HCT116 (cell line): ENCODE measurements at regions not wholly inside any gene's neighbourhood (a gene's known extent, or its start where the extent isn't known, plus 50 kb on each side); places are given as distances from the start of the nearest gene placed in this dataset.

ENCODE experiments used
- ATAC-seq: fragments of 200-7000 bp; cut with Tn5 transposase; 2 replicates; pipeline ENCODE4 v1.9.1; 2020; ENCODE audit warnings: mild to moderate bottlenecking, moderate library complexity
- BruUV-seq: library from RNA; stranded (reverse); fragments of 400-500 nt; replicated peaks from 2 replicates; lab custom pipeline; 2021; lab: Mats Ljungman, UMichigan
- CTCF ChIA-PET: fragments of 300-600 bp; sonication (Branson Sonifier 250); formaldehyde crosslinking; loops from one replicate; lab custom pipeline; 2021; ENCODE audit warnings: antibody characterized with exemption; lab: Charles Lee
- POLR2A ChIA-PET: fragments of 300-600, 350-600 bp; sonication (Branson Sonifier 250); formaldehyde crosslinking; loops from one replicate; lab custom pipeline; 2021; ENCODE audit warnings: antibody characterized with exemption; lab: Charles Lee
- RAD21 ChIA-PET, 2 experiments: fragments of 300-600 bp; sonication (Branson Sonifier 250); formaldehyde crosslinking; loops; one replicate each; lab custom pipeline; 2023; ENCODE audit warnings: low total read pairs in 2 of 2; ENCODE audit not compliant: uncharacterized antibody in 2 of 2, unreplicated experiment in 2 of 2, low non-redundant PET in 1 of 2; lab: Charles Lee
- DNase-seq: peaks from one replicate; pipeline ENCODE4 v3.0.0-alpha.2; 2010; ENCODE audit warnings: low read depth, low spot score
- H2AFZ ChIP-seq: fragments of 200-600 bp; shearing (Covaris generic), sonication (generic); 2 replicates; pipeline ENCODE4 v1.6.1; 2017; ENCODE audit warnings: low read depth, mixed run types, mixed read lengths, antibody characterized with exemption, low read length; ENCODE audit not compliant: poor library complexity, severe bottlenecking
- H3K27ac ChIP-seq: 2 replicates; pipeline ENCODE4 v1.5.1; 2012; ENCODE audit warnings: low read depth, low read length
- H3K27me3 ChIP-seq: fragments of 200-600 bp; sonication (generic); 2 replicates; pipeline ENCODE4 v1.6.1; 2016; ENCODE audit warnings: mixed run types, low read length, mixed read lengths; ENCODE audit not compliant: insufficient read depth
- H3K36me3 ChIP-seq, 2 experiments: fragments of 200-500 bp in 1 of 2; fragments of 200-600 bp in 1 of 2; sonication (Bioruptor generic) in 1 of 2; sonication (generic) in 1 of 2; 2 replicates each; pipeline versions ENCODE4 v1.5.1 to v1.6.1; 2014 to 2016; ENCODE audit warnings: low read length in 2 of 2, inconsistent platforms in 1 of 2, mixed read lengths in 1 of 2, mixed run types in 1 of 2; ENCODE audit not compliant: insufficient read depth in 2 of 2, control insufficient read depth in 1 of 2
- H3K4me1 ChIP-seq, 2 experiments: fragments of 200-600 bp in 1 of 2; sonication (generic) in 1 of 2; 2 replicates each; pipeline versions ENCODE4 v1.5.1 to v1.6.1; 2012 to 2017; ENCODE audit warnings: low read length in 2 of 2, inconsistent platforms in 1 of 2, mild to moderate bottlenecking in 1 of 2, mixed read lengths in 1 of 2, mixed run types in 1 of 2, moderate library complexity in 1 of 2; ENCODE audit not compliant: insufficient read depth in 2 of 2, control insufficient read depth in 1 of 2
- H3K4me2 ChIP-seq: fragments of 200-600 bp; sonication (generic); 2 replicates; pipeline ENCODE4 v1.6.1; 2017; ENCODE audit warnings: mixed run types, low read length, mixed read lengths
- H3K4me3 ChIP-seq, 2 experiments: fragments of 200-600 bp in 1 of 2; sonication (generic) in 1 of 2; replicated peaks in 1 of 2; 2 replicates each; pipeline ENCODE4 v1.5.1; 2011 to 2016; ENCODE audit warnings: low read length in 2 of 2, control low read depth in 1 of 2, low read depth in 1 of 2, mild to moderate bottlenecking in 1 of 2, mixed read lengths in 1 of 2, mixed run types in 1 of 2
- H3K79me2 ChIP-seq: fragments of 200-600 bp; sonication (generic); 2 replicates; pipeline ENCODE4 v1.6.1; 2017; ENCODE audit warnings: mild to moderate bottlenecking, mixed run types, low read length, moderate library complexity, mixed read lengths; ENCODE audit not compliant: insufficient read depth
- H3K9ac ChIP-seq: fragments of 200-600 bp; sonication (generic); 2 replicates; pipeline ENCODE4 v1.6.1; 2016; ENCODE audit warnings: low read length, mixed read lengths
- H3K9me2 ChIP-seq: fragments of 200-600 bp; sonication (generic), shearing (Covaris generic); 2 replicates; pipeline ENCODE4 v1.6.1; 2017; ENCODE audit warnings: mixed run types, mild to moderate bottlenecking, moderate library complexity; ENCODE audit not compliant: insufficient read depth
- H3K9me3 ChIP-seq, 2 experiments: fragments of 200-500 bp in 1 of 2; fragments of 200-600 bp in 1 of 2; sonication (Bioruptor generic) in 1 of 2; sonication (generic) in 1 of 2; 2 replicates each; pipeline ENCODE4 v1.6.1; 2014 to 2017; ENCODE audit warnings: low read length in 2 of 2, mixed read lengths in 2 of 2, inconsistent platforms in 1 of 2, low read depth in 1 of 2, mild to moderate bottlenecking in 1 of 2, mixed run types in 1 of 2, moderate library complexity in 1 of 2; ENCODE audit not compliant: control insufficient read depth in 1 of 2, insufficient read depth in 1 of 2
- H4K20me1 ChIP-seq: fragments of 200-600 bp; sonication (generic), shearing (Covaris generic); 2 replicates; pipeline ENCODE4 v1.6.1; 2017; ENCODE audit warnings: mixed run types, mild to moderate bottlenecking, moderate library complexity; ENCODE audit not compliant: insufficient read depth
- CBX3 ChIP-seq: IDR thresholded peaks from 2 replicates; pipeline ENCODE4 v1.6.1; 2012; ENCODE audit warnings: low read depth
- EGR1 ChIP-seq: IDR thresholded peaks from 2 replicates; pipeline ENCODE4 v1.6.1; 2012; ENCODE audit warnings: low read depth
- ELF1 ChIP-seq: IDR thresholded peaks from 2 replicates; pipeline ENCODE4 v1.6.1; 2012; ENCODE audit warnings: low read depth, borderline replicate concordance
- EZH2 ChIP-seq: fragments of 200-600 bp; sonication (generic); IDR thresholded peaks from 2 replicates; pipeline ENCODE4 v1.6.1; 2017; ENCODE audit warnings: antibody characterized with exemption, mixed run types
- EZH2phosphoT487 ChIP-seq: fragments of 200-600 bp; IDR thresholded peaks from 2 replicates; pipeline ENCODE4 v1.6.1; 2018; ENCODE audit warnings: antibody characterized with exemption, borderline replicate concordance
- FOSL1 ChIP-seq: IDR thresholded peaks from 2 replicates; pipeline ENCODE4 v1.6.1; 2012; ENCODE audit warnings: low read depth
- JUND ChIP-seq: IDR thresholded peaks from 2 replicates; pipeline ENCODE4 v1.6.1; 2012
- POLR2A ChIP-seq: IDR thresholded peaks from 2 replicates; pipeline ENCODE4 v1.7.0; 2011; ENCODE audit warnings: borderline replicate concordance; ENCODE audit not compliant: insufficient read depth, insufficient read length; ENCODE audit errors: extremely low read depth
- POLR2AphosphoS5 ChIP-seq: IDR thresholded peaks from 2 replicates; pipeline ENCODE4 v1.6.1; 2011; ENCODE audit warnings: mild to moderate bottlenecking, low read depth, low read length, moderate library complexity
- SIN3A ChIP-seq: IDR thresholded peaks from 2 replicates; pipeline ENCODE4 v1.6.1; 2012; ENCODE audit warnings: low read depth
- SRF ChIP-seq: IDR thresholded peaks from 2 replicates; pipeline ENCODE4 v1.6.1; 2012; ENCODE audit warnings: low read depth
- TCF7L2 ChIP-seq: IDR thresholded peaks from 2 replicates; pipeline ENCODE4 v1.7.0; 2011; ENCODE audit warnings: borderline replicate concordance, inconsistent platforms; ENCODE audit not compliant: insufficient read depth, insufficient read length; ENCODE audit errors: extremely low read depth
- YY1 ChIP-seq: IDR thresholded peaks from 2 replicates; pipeline ENCODE4 v1.6.1; 2011; ENCODE audit warnings: low read length, low read depth, moderate library complexity, mild to moderate bottlenecking; ENCODE audit not compliant: insufficient replicate concordance; ENCODE audit errors: extremely low read depth
- ZFX ChIP-seq: fragments of 450-650 bp; IDR thresholded peaks from 2 replicates; pipeline ENCODE4 v1.6.1; 2017
- intact Hi-C: fragments of 100-400 bp; cut with micrococcal nuclease; formaldehyde crosslinking; loops from 2 replicates; pipeline ENCODE4 v1.10.0; 2022
- TF ChIP-seq, protein P1 (sequence below): IDR thresholded peaks from 2 replicates; pipeline ENCODE4 v1.6.1; 2012
- TF ChIP-seq, protein P2 (sequence below), 3 experiments: fragments of 200-600 bp in 1 of 3; sonication (generic) in 1 of 3; IDR thresholded peaks in 2 of 3; conservative IDR thresholded peaks in 1 of 3; 2 replicates each; pipeline ENCODE4 v1.5.1; 2012 to 2017; ENCODE audit warnings: low read depth in 2 of 3, low read length in 2 of 3, antibody characterized with exemption in 1 of 3, borderline replicate concordance in 1 of 3, control low read depth in 1 of 3, mild to moderate bottlenecking in 1 of 3, mixed read lengths in 1 of 3, mixed run types in 1 of 3, moderate library complexity in 1 of 3; ENCODE audit not compliant: insufficient read depth in 1 of 3
- TF ChIP-seq, protein P3 (sequence below): IDR thresholded peaks from 2 replicates; pipeline ENCODE4 v1.6.1; 2012

DNA sequence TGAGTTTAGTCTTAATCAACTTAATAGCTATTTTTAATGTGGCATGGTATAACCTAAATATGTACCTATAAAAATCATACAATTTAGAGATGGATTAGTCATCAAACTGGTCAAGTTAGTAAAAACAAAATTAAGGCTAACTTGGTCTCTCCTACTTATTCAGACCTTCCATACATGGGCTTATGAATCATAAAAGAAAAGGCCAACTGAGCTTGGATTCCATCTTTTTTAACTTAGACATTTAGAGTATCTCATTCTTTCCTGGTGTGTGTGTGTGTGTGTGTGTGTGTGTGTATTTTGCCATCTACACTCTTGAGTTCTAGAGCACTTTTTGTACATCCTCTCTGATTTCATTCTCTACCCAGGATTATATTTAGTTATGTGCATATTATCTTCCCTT is 637.5 kb downstream of the PLCL1 start:
- Histone ChIP-seq H3K4me2 (no peak overlapping the region), H3K9me3 (no peaks in the 10 kb centered on the region), H3K9me2 (no peaks in the 10 kb centered on the region), H3K4me1 (peaks cover 0 to 6% of the 10 kb centered on the region in 2 experiments; a peak in 1 of 4 replicates), H2AFZ (no peak overlapping the region), H4K20me1 (no peaks in the 10 kb centered on the region), H3K9ac (no peak overlapping the region), H3K27me3 (peaks cover 4% of the 10 kb centered on the region; the same call in 1 of the 2 replicates), H3K27ac (no peak overlapping the region), H3K36me3 (no peaks in the 10 kb centered on the region), H3K4me3 (no peak overlapping the region), H3K79me2 (no peaks in the 10 kb centered on the region)
- intact Hi-C loops = no loop called here
- RAD21 ChIA-PET = no interaction called here
- CTCF ChIA-PET = interaction anchor here (1.0 kb wide), 1 partner anchor 216 kb away, joined by 3 read pairs; no protein-coding TSS in a partner anchor
- BruUV-seq = no TSS peak
- ATAC-seq (no peak), DNase-seq (no peak)
- TF ChIP-seq, protein P1, sequence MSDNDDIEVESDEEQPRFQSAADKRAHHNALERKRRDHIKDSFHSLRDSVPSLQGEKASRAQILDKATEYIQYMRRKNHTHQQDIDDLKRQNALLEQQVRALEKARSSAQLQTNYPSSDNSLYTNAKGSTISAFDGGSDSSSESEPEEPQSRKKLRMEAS = no peak
- TF ChIP-seq, protein P2, sequence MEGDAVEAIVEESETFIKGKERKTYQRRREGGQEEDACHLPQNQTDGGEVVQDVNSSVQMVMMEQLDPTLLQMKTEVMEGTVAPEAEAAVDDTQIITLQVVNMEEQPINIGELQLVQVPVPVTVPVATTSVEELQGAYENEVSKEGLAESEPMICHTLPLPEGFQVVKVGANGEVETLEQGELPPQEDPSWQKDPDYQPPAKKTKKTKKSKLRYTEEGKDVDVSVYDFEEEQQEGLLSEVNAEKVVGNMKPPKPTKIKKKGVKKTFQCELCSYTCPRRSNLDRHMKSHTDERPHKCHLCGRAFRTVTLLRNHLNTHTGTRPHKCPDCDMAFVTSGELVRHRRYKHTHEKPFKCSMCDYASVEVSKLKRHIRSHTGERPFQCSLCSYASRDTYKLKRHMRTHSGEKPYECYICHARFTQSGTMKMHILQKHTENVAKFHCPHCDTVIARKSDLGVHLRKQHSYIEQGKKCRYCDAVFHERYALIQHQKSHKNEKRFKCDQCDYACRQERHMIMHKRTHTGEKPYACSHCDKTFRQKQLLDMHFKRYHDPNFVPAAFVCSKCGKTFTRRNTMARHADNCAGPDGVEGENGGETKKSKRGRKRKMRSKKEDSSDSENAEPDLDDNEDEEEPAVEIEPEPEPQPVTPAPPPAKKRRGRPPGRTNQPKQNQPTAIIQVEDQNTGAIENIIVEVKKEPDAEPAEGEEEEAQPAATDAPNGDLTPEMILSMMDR (IDR thresholded peaks at IDR 0.05 in 2 of 3, conservative IDR thresholded peaks at IDR 0.05 in 1 of 3; ENCODE audit: borderline replicate concordance in 1 of 3, insufficient read depth in 1 of 3, low read depth in 2 of 3, low read length in 2 of 3) = no peak
- no peak for TF ChIP-seq EZH2
- TF ChIP-seq YY1 = no peak
- TF ChIP-seq JUND = no peak
- no peak for TF ChIP-seq CBX3
- no peak for TF ChIP-seq EGR1
- POLR2A ChIA-PET = no interaction called here

DNA sequence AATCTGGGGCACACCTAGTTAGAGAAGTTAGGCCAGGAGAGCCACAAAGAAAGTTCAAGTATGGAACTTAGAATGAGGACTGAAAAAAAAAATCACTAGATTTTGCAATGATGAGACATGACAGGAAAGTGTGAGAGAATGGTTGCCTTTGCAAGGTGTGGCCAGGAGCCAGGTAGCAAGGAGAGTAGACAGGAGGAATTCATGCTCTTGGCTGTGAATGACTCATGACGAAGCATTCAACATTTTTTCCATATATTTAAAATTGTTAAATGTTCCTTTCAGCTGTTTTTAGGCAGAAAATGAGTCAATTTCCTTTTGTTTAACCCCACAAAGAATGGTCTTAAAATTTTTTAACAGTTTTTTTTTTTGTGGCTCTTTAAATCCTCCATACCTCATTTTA is 636.9 kb downstream of the PLCL1 start:
- H3K4me3 ChIP-seq = no peak overlapping the region
- ChIA-PET POLR2A (no interaction called here), CTCF (interaction anchor here (1.0 kb wide), 1 partner anchor 216 kb away, joined by 3 read pairs; no protein-coding TSS in a partner anchor), RAD21 (no interaction called here)
- H3K36me3 ChIP-seq = no peaks in the 10 kb centered on the region
- no peaks in the 10 kb centered on the region for H4K20me1 ChIP-seq
- no peak overlapping the region for H3K9ac ChIP-seq
- no peak overlapping the region for H2AFZ ChIP-seq
- intact Hi-C loops = no loop called here
- H3K4me2 ChIP-seq = no peak overlapping the region
- H3K27ac ChIP-seq = no peak overlapping the region
- H3K79me2 ChIP-seq = no peaks in the 10 kb centered on the region
- peaks cover 4% of the 10 kb centered on the region; the same call in 1 of the 2 replicates for H3K27me3 ChIP-seq
- no peaks in the 10 kb centered on the region for H3K9me2 ChIP-seq
- ATAC-seq (no peak), DNase-seq (no peak)
- H3K9me3 ChIP-seq = no peaks in the 10 kb centered on the region
- H3K4me1 ChIP-seq = peaks cover 0 to 6% of the 10 kb centered on the region in 2 experiments; a peak in 1 of 4 replicates
- BruUV-seq = no TSS peak
- TF ChIP-seq EZH2phosphoT487 (no peak), POLR2A (no peak), SRF (no peak), SIN3A (no peak), POLR2AphosphoS5 (no peak), FOSL1 (no peak), TCF7L2 (no peak), ELF1 (no peak), CBX3 (no peak), ZFX (no peak)
- TF ChIP-seq, protein P3, sequence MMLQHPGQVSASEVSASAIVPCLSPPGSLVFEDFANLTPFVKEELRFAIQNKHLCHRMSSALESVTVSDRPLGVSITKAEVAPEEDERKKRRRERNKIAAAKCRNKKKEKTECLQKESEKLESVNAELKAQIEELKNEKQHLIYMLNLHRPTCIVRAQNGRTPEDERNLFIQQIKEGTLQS = no peak
- TF ChIP-seq, protein P2 (IDR thresholded peaks at IDR 0.05 in 2 of 3, conservative IDR thresholded peaks at IDR 0.05 in 1 of 3; ENCODE audit: borderline replicate concordance in 1 of 3, insufficient read depth in 1 of 3, low read depth in 2 of 3, low read length in 2 of 3) = no peak
- TF ChIP-seq, protein P1 = no peak
